ENCODE measurements at regions not wholly inside any gene's neighbourhood (a gene's known extent, or its start where the extent isn't known, plus 50 kb on each side); places are given as distances from the start of the nearest gene placed in this dataset.

DNA sequence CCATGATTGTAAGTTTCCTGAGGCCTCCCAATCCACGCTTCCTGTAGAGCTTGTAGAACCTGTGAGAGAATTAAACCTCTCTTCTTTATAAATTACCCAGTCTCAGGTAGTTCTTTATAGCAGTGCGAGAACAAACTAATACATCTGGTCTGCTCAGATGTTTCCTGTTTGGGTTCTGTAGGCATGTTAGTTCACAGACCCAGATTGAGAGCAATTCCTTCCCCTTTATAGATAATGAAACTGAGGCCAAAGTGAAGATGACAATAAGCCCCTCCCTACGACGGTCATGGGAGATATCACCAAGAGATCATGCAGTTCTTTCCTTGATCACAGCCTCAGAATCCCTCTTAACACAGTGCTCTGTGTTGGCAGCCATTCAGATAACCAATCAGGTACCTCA, 76.5 kb upstream of the CLMN start:
- TF ChIP-seq REST (IDR thresholded peaks at IDR 0.05; ENCODE audit: insufficient read depth in 1 of 2, low read depth in 2 of 2, low read length in 2 of 2) (no peak), SIN3A (IDR thresholded peaks at IDR 0.05; ENCODE audit: borderline replicate concordance, insufficient read depth, low read length) (no peak), POLR2AphosphoS5 (IDR thresholded peaks at IDR 0.05; ENCODE audit: low read depth, low read length) (no peak), TAF1 (IDR thresholded peaks at IDR 0.05; ENCODE audit: borderline replicate concordance, insufficient read depth, low read length) (no peak), FOXP2 (optimal IDR thresholded peaks at IDR 0.05; ENCODE audit: borderline replicate concordance, extremely low read depth, extremely low read length, insufficient read depth) (no peak)

DNA sequence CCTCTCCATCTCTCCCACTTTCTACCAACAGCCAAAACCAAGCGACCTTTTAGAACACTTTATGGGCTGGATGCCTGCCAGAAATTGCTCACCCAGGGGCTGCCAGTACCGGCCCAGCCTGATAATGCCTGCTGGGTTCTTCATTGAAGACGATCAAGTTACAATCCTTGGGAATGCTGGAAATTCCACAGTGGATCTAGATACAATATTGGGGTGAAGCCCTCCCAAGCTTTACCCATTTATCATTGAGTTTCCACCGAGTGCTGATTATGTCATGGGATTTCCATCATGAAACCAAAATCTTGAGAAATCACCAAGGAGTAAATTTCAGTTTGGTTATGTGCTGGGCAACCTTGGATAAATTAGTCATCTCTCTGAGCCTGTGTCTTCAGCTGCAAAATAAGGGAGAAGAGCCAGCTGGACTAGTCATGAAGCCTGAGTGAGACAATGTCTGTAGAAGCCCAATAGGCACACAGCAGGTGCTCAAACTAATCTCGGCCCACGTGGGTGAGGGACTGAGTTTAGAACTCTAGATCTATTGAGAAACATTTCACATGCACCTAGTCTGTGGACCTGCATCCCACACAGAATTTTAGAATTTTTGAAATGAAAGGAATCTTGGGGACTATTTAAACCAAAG, 75.5 kb upstream of the CLMN start:
- TF ChIP-seq TAF1 (IDR thresholded peaks at IDR 0.05; ENCODE audit: borderline replicate concordance, insufficient read depth, low read length), result no peak
- no peak for TF ChIP-seq POLR2AphosphoS5 (IDR thresholded peaks at IDR 0.05; ENCODE audit: low read depth, low read length)
- no peak for TF ChIP-seq SIN3A (IDR thresholded peaks at IDR 0.05; ENCODE audit: borderline replicate concordance, insufficient read depth, low read length)
- TF ChIP-seq REST (IDR thresholded peaks at IDR 0.05; ENCODE audit: insufficient read depth in 1 of 2, low read depth in 2 of 2, low read length in 2 of 2), result no peak
- TF ChIP-seq FOXP2 (optimal IDR thresholded peaks at IDR 0.05; ENCODE audit: borderline replicate concordance, extremely low read depth, extremely low read length, insufficient read depth), result no peak

DNA sequence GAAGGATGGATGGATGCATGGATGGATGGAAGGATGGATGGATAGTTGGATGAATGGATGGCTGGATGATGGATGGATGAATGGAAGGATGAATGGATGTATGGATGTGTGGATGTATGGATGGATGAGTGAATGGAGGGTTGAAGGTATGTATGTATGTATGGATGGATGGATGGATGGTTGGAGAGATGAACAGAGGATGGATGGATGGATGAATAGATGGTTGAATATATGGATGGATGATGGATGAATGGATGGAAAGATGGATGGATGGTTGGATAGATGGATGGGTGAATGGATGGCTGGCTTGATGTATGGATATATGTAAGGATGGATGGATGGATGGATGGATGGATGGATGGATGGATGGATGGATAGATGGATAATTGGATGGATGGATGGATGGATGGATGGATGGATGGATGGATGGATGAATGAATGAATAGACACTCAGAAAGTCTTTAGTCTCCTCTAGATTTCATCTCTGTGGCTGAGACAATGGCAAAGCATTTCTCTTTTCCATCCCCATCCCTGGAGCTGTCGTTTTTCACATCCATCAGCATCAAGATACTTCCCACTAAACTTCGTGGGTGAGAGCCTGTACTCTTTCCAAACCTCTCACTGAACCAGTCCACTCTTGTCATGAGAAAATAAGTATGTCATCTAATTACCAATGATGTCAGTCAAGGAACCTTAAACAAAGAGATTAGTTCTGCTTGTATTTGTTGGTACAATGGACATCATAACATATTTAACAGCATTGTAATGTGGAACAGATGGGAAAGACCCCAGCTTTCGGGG, 74.8 kb upstream of the CLMN start:
- TF ChIP-seq SIN3A (IDR thresholded peaks at IDR 0.05; ENCODE audit: borderline replicate concordance, insufficient read depth, low read length) (no peak), TAF1 (IDR thresholded peaks at IDR 0.05; ENCODE audit: borderline replicate concordance, insufficient read depth, low read length) (no peak), FOXP2 (optimal IDR thresholded peaks at IDR 0.05; ENCODE audit: borderline replicate concordance, extremely low read depth, extremely low read length, insufficient read depth) (no peak), POLR2AphosphoS5 (IDR thresholded peaks at IDR 0.05; ENCODE audit: low read depth, low read length) (no peak), REST (IDR thresholded peaks at IDR 0.05; ENCODE audit: insufficient read depth in 1 of 2, low read depth in 2 of 2, low read length in 2 of 2) (no peak)

GRCh38 chr14:95392841-95393240, 73.1 kb upstream of the CLMN start:
- TF ChIP-seq POLR2AphosphoS5 (IDR thresholded peaks at IDR 0.05; ENCODE audit: low read depth, low read length) (no peak), FOXP2 (optimal IDR thresholded peaks at IDR 0.05; ENCODE audit: borderline replicate concordance, extremely low read depth, extremely low read length, insufficient read depth) (no peak), REST (IDR thresholded peaks at IDR 0.05; ENCODE audit: insufficient read depth in 1 of 2, low read depth in 2 of 2, low read length in 2 of 2) (no peak), SIN3A (IDR thresholded peaks at IDR 0.05; ENCODE audit: borderline replicate concordance, insufficient read depth, low read length) (no peak), TAF1 (IDR thresholded peaks at IDR 0.05; ENCODE audit: borderline replicate concordance, insufficient read depth, low read length) (no peak)
